Fibroblast of lung (primary cell): ENCODE measurements at regions not wholly inside any gene's neighbourhood (a gene's known extent, or its start where the extent isn't known, plus 50 kb on each side); places are given as distances from the start of the nearest gene placed in this dataset.

Experiments
- CTCF ChIP-seq, 2 donors: IDR thresholded peaks in 1 of 2; conservative IDR thresholded peaks in 1 of 2; 1 replicate in 1 of 2; 2 replicates in 1 of 2; pipeline ENCODE4 v1.5.1; 2011 to 2012; ENCODE audit warnings: low read length in 2 of 2, control low read depth in 1 of 2, inconsistent platforms in 1 of 2, low read depth in 1 of 2, mild to moderate bottlenecking in 1 of 2
- EZH2 ChIP-seq: IDR thresholded peaks from 2 replicates; pipeline ENCODE4 v1.5.1; 2012; ENCODE audit warnings: low read length, control low read depth, mild to moderate bottlenecking; ENCODE audit errors: missing control alignments

GRCh38 chr20:43337036-43337435 lies 120.7 kb upstream of the SRSF6 start:
- TF ChIP-seq CTCF (conservative IDR thresholded peaks at IDR 0.05 in 1 of 2, IDR thresholded peaks at IDR 0.05 in 1 of 2; ENCODE audit: low read depth in 1 of 2, low read length in 2 of 2) (no peak), EZH2 (no peak)
